ENCODE measurements at regions not wholly inside any gene's neighbourhood (a gene's known extent, or its start where the extent isn't known, plus 50 kb on each side); places are given as distances from the start of the nearest gene placed in this dataset.
"Not testable (repeated sequence)": the region's sequence is repeated elsewhere in the genome, so short reads cannot be mapped to it uniquely, and the experiment has no call there.

- not testable (repeated sequence) for TF ChIP-seq CTCF, POLR2A (IDR thresholded peaks at IDR 0.05)
These were observed 156.5 kb upstream of the ZNF469 start for GRCh38 chr16:88226302-88226701.
